Body of pancreas (tissue), 4 donors: ENCODE measurements at regions not wholly inside any gene's neighbourhood (a gene's known extent, or its start where the extent isn't known, plus 50 kb on each side); places are given as distances from the start of the nearest gene placed in this dataset.

ENCODE experiments used
- CTCF ChIP-seq, 7 experiments: fragments of 450-650 bp in 4 of 7; fragments of 200-600 bp in 3 of 7; sonication (generic) in 3 of 7; IDR thresholded peaks; one replicate each; pipeline ENCODE4 v1.5.1; 2016 to 2019; ENCODE audit warnings: antibody characterized with exemption in 7 of 7
- POLR2A ChIP-seq, 3 donors: fragments of 450-650 bp; IDR thresholded peaks; one replicate each; pipeline ENCODE4 v1.6.1; 2016; ENCODE audit warnings: antibody characterized with exemption in 3 of 3, mild to moderate bottlenecking in 2 of 3

GRCh38 chr7:67940400-67940799 is 943.8 kb downstream of the TYW1 start:
- no peak for TF ChIP-seq CTCF (IDR thresholded peaks at IDR 0.05)
- TF ChIP-seq POLR2A (IDR thresholded peaks at IDR 0.05): no peak
